ENCODE measurements at regions not wholly inside any gene's neighbourhood (a gene's known extent, or its start where the extent isn't known, plus 50 kb on each side); places are given as distances from the start of the nearest gene placed in this dataset.
A peak's percentile ranks its signal among the peaks of the same experiment; 100 is the strongest.

DNA sequence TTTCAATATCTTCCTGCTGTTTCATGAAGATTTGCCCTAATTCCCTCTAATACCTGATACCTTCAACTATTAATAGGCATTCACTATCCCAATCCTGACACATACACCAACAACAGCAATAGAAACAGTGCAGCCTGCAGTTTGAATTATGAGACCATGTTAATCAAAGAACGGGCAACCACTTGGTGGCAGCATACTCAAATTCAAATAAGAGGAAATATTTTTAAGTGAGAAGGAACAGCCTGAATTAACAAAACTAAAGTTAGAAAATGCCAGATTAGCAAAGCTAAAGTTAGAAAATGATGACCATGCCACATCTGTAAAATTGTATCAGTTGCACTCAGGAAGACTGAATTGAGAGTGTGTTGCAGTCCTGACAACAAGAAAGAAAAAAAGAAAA, 204.9 kb downstream of the SMARCA1 start:
- TF ChIP-seq, protein P1, sequence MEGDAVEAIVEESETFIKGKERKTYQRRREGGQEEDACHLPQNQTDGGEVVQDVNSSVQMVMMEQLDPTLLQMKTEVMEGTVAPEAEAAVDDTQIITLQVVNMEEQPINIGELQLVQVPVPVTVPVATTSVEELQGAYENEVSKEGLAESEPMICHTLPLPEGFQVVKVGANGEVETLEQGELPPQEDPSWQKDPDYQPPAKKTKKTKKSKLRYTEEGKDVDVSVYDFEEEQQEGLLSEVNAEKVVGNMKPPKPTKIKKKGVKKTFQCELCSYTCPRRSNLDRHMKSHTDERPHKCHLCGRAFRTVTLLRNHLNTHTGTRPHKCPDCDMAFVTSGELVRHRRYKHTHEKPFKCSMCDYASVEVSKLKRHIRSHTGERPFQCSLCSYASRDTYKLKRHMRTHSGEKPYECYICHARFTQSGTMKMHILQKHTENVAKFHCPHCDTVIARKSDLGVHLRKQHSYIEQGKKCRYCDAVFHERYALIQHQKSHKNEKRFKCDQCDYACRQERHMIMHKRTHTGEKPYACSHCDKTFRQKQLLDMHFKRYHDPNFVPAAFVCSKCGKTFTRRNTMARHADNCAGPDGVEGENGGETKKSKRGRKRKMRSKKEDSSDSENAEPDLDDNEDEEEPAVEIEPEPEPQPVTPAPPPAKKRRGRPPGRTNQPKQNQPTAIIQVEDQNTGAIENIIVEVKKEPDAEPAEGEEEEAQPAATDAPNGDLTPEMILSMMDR (IDR thresholded peaks at IDR 0.05 in 2 of 3, conservative IDR thresholded peaks at IDR 0.05 in 1 of 3; ENCODE audit: control insufficient read depth in 2 of 3, extremely low read depth in 1 of 3, insufficient read depth in 1 of 3, low read depth in 3 of 3, low read length in 3 of 3): peak; percentile 25 to 34 (median 27); a peak in 3 of 6 replicates
- TF ChIP-seq ZNF217 (IDR thresholded peaks at IDR 0.05) (no peak), HDAC2 (IDR thresholded peaks at IDR 0.05) (no peak), MTA2 (IDR thresholded peaks at IDR 0.05; ENCODE audit: low read depth) (no peak), EZH2 (IDR thresholded peaks at IDR 0.05; ENCODE audit: borderline replicate concordance, control insufficient read depth, low read depth, low read length) (no peak), EED (IDR thresholded peaks at IDR 0.05; ENCODE audit: low read depth) (no peak), CBX3 (IDR thresholded peaks at IDR 0.05; ENCODE audit: borderline replicate concordance, low read depth) (no peak), CHD2 (IDR thresholded peaks at IDR 0.05; ENCODE audit: borderline replicate concordance, low read depth, low read length) (no peak)
